ENCODE measurements at regions not wholly inside any gene's neighbourhood (a gene's known extent, or its start where the extent isn't known, plus 50 kb on each side); places are given as distances from the start of the nearest gene placed in this dataset.

- no peak for TF ChIP-seq CTCF (conservative IDR thresholded peaks at IDR 0.05)
- no peak for TF ChIP-seq ZFX (IDR thresholded peaks at IDR 0.05)
These were observed 73.7 kb upstream of the ZNF516 start for GRCh38 chr18:76568731-76569130.

Measured in C4-2B (cell line).